ENCODE measurements at regions not wholly inside any gene's neighbourhood (a gene's known extent, or its start where the extent isn't known, plus 50 kb on each side); places are given as distances from the start of the nearest gene placed in this dataset.

DNA sequence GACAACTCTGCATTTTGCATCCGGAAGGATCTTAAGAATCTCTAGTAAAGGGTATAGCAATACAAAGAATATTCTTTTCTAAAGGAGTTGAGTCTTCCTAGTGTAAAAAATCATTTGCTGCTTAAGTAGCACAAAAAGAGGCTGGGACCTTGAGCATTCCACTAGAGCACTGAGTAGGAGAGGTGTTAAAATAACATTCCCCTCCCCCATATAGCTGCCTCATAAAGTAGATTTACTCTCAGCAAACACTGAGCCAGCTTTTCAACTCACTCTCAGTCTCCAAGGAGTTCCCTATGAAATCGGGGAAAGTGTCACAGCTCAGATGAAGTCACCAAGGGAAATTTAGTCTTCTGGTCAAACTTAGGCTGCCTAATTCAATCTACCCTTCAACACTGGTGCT is 592.7 kb downstream of the ETNK1 start:
- Histone ChIP-seq H3K4me1 (ENCODE audit: control insufficient read depth in 4 of 4, insufficient read depth in 4 of 4, low read length in 3 of 4) (no peaks in the 10 kb centered on the region), H3K9me3 (ENCODE audit: control insufficient read depth in 4 of 4, low read length in 3 of 4) (peaks cover 0 to 11% (median 1%) of the 10 kb centered on the region in 4 donors), H3K27me3 (ENCODE audit: control insufficient read depth in 4 of 4, insufficient read depth in 4 of 4, low read length in 3 of 4) (no peaks in the 10 kb centered on the region), H3K27ac (ENCODE audit: low read depth in 1 of 2, low read length in 2 of 2) (no peak overlapping the region), H3K9ac (ENCODE audit: low read depth in 1 of 2, low read length in 2 of 2) (no peak overlapping the region), H3K4me3 (ENCODE audit: low read depth in 1 of 3, low read length in 3 of 3) (no peak overlapping the region), H3K36me3 (ENCODE audit: control insufficient read depth in 4 of 4, insufficient read depth in 3 of 4, low read depth in 1 of 4, low read length in 3 of 4) (no peaks in the 10 kb centered on the region)
- 83% methylated on average over 2 of the region's 2 CpGs for WGBS
- DNase-seq (ENCODE audit: low spot score): no peak
- TF ChIP-seq REST (IDR thresholded peaks at IDR 0.05) (no peak), MAX (IDR thresholded peaks at IDR 0.05) (no peak), FOXA1 (IDR thresholded peaks at IDR 0.05) (no peak)

GRCh38 chr12:23221066-23221465 is 596.1 kb downstream of the ETNK1 start:
- no peak overlapping the region for H3K4me3 ChIP-seq (ENCODE audit: low read depth in 1 of 3, low read length in 3 of 3)
- DNase-seq (ENCODE audit: low spot score): no peak
- no peaks in the 10 kb centered on the region for H3K4me1 ChIP-seq (ENCODE audit: control insufficient read depth in 4 of 4, insufficient read depth in 4 of 4, low read length in 3 of 4)
- H3K9ac ChIP-seq (ENCODE audit: low read depth in 1 of 2, low read length in 2 of 2): no peak overlapping the region
- TF ChIP-seq RAD21 (IDR thresholded peaks at IDR 0.05) (peak; percentile 9 to 56), HNF4A (conservative IDR thresholded peaks at IDR 0.05) (no peak)
- H3K27me3 ChIP-seq (ENCODE audit: control insufficient read depth in 4 of 4, insufficient read depth in 4 of 4, low read length in 3 of 4): no peaks in the 10 kb centered on the region
- no peaks in the 10 kb centered on the region for H3K36me3 ChIP-seq (ENCODE audit: control insufficient read depth in 4 of 4, insufficient read depth in 3 of 4, low read depth in 1 of 4, low read length in 3 of 4)
- WGBS: 79% methylated on average over 4 of the region's 4 CpGs
- no peak overlapping the region for H3K27ac ChIP-seq (ENCODE audit: low read depth in 1 of 2, low read length in 2 of 2)
- no peaks in the 10 kb centered on the region for H3K9me3 ChIP-seq (ENCODE audit: control insufficient read depth in 4 of 4, low read length in 3 of 4)

DNA sequence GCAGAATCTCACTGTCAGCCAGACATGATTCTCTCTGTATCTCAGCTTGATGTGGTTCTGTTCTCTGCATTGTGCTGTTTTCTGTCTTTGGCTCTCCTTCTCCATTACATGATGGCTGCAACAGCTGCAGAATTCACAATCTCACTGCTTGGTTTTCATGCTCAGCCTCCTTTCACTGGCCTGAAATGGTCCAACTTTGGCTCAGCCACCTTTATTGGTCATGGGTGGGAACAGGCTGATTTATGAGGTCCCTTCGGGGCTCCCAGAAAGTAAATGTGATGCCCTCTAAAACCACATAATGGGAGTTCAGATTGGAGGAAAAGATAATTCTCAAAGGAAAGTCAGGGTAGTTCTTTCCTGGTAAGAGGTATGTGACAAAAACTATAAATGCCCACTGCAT is 597.0 kb downstream of the ETNK1 start:
- H3K9me3 ChIP-seq (ENCODE audit: control insufficient read depth in 4 of 4, low read length in 3 of 4): no peaks in the 10 kb centered on the region
- no peak overlapping the region for H3K4me3 ChIP-seq (ENCODE audit: low read depth in 1 of 3, low read length in 3 of 3)
- DNase-seq (ENCODE audit: low spot score): no peak
- 78% methylated on average over 1 of the region's 1 CpG for WGBS
- H3K27me3 ChIP-seq (ENCODE audit: control insufficient read depth in 4 of 4, insufficient read depth in 4 of 4, low read length in 3 of 4): no peaks in the 10 kb centered on the region
- no peak overlapping the region for H3K9ac ChIP-seq (ENCODE audit: low read depth in 1 of 2, low read length in 2 of 2)
- TF ChIP-seq EGR1 (IDR thresholded peaks at IDR 0.05; ENCODE audit: low read depth in 2 of 2) (no peak), SP1 (IDR thresholded peaks at IDR 0.05) (no peak), REST (IDR thresholded peaks at IDR 0.05) (no peak)
- H3K36me3 ChIP-seq (ENCODE audit: control insufficient read depth in 4 of 4, insufficient read depth in 3 of 4, low read depth in 1 of 4, low read length in 3 of 4): no peaks in the 10 kb centered on the region
- H3K27ac ChIP-seq (ENCODE audit: low read depth in 1 of 2, low read length in 2 of 2): no peak overlapping the region
- no peaks in the 10 kb centered on the region for H3K4me1 ChIP-seq (ENCODE audit: control insufficient read depth in 4 of 4, insufficient read depth in 4 of 4, low read length in 3 of 4)

Data from liver (tissue), 7 donors.